GM12875 (cell line): ENCODE measurements at regions not wholly inside any gene's neighbourhood (a gene's known extent, or its start where the extent isn't known, plus 50 kb on each side); places are given as distances from the start of the nearest gene placed in this dataset.
"Not testable (repeated sequence)": the region's sequence is repeated elsewhere in the genome, so short reads cannot be mapped to it uniquely, and the experiment has no call there.

ENCODE experiments used
- H3K4me3 ChIP-seq: one replicate; pipeline ENCODE4 v1.5.1; 2011; ENCODE audit warnings: low read depth, low read length, control low read depth
- CTCF ChIP-seq: IDR thresholded peaks from 2 replicates; pipeline ENCODE4 v1.5.1; 2011; ENCODE audit warnings: low read depth, mild to moderate bottlenecking, control low read depth, inconsistent platforms, low read length, moderate library complexity, borderline replicate concordance; ENCODE audit not compliant: insufficient read depth

DNA sequence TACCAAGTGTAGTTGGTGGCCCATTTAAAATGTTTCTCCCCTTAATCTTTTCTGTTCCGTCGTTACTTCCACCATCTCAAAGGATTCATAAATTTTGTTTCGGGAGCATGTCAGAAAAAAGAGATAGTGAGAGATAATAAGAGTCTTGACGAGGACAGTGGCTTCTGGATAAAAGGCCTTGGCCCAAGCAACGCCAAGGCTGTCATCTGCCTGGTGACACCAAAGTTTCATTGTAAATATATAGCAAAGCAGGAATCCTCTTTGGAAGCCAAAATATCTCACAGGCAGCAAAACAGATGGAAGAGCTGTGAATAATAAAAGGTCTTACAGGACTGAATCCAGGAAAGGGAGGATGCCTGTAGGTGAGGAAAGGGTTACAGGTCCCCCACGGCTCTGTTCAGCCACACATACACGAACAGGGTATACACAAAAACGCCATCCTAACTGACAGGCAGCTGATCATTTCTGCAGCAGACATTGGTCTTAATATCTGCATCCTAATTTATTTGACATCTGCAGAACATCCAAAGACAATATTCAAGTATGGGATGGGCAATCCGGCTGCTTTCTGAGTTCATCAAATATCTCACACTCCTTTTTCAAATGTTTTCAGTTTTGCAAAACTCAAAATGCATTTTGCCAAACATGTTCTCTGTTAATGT is 382.8 kb downstream of the OSR1 start:
- H3K4me3 ChIP-seq, result no peak overlapping the region
- no peak for TF ChIP-seq CTCF

- no peak for TF ChIP-seq CTCF
- no peak overlapping the region for H3K4me3 ChIP-seq
These were observed 382.3 kb upstream of the NT5C1B start for GRCh38 chr2:18971628-18972027.

- no peak for TF ChIP-seq CTCF
- no peak overlapping the region for H3K4me3 ChIP-seq
These were observed 381.7 kb upstream of the NT5C1B start for GRCh38 chr2:18971069-18971378.

DNA sequence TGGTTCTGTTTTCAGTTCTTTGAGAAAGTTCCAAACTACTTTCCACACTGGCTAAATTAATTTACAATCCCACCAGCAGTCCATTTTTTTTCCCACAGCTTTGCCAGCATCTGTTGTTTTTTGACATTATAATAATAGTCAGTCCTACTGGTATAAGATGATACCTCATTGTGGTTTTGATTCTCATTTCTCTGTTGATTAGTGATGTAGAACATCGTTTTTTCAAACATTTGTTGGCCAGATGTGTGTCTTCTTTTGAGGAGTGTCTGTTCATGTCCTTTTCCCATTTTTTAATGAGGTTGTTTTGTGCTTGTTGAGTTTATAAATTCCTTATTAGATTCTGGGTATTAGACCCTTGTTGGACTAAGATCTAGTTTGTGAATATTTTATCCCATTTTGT is 376.8 kb upstream of the NT5C1B start:
- no peak for TF ChIP-seq CTCF
- no peak overlapping the region for H3K4me3 ChIP-seq

- H3K4me3 ChIP-seq, result not testable (repeated sequence)
These were observed 374.4 kb upstream of the NT5C1B start for GRCh38 chr2:18963739-18964256.

GRCh38 chr2:18961991-18962421 is 372.6 kb upstream of the NT5C1B start:
- TF ChIP-seq CTCF, result no peak
- no peak overlapping the region for H3K4me3 ChIP-seq

GRCh38 chr2:18959952-18960717 is 370.8 kb upstream of the NT5C1B start:
- H3K4me3 ChIP-seq, result no peak overlapping the region
- TF ChIP-seq CTCF, result no peak

GRCh38 chr2:18959200-18959599 is 369.8 kb upstream of the NT5C1B start:
- no peak overlapping the region for H3K4me3 ChIP-seq

More at GRCh38 chr2:18959200-18959599, 369.8 kb upstream of the NT5C1B start:
- no peak for TF ChIP-seq CTCF
